Liver (tissue), 8 donors: ENCODE measurements at regions not wholly inside any gene's neighbourhood (a gene's known extent, or its start where the extent isn't known, plus 50 kb on each side); places are given as distances from the start of the nearest gene placed in this dataset.

Experiments used
- DNase-seq: peaks from one replicate; pipeline ENCODE4 v3.0.0-alpha.2; 2017; ENCODE audit warnings: low spot score
- H3K27ac ChIP-seq, 2 donors: one replicate each; pipeline ENCODE4 v1.7.0; 2013; ENCODE audit warnings: inconsistent platforms in 2 of 2, low read length in 2 of 2, control low read depth in 1 of 2, low read depth in 1 of 2, mild to moderate bottlenecking in 1 of 2
- H3K27me3 ChIP-seq, 4 donors: one replicate each; pipeline versions ENCODE4 v1.6.1 to v1.7.0; 2013; ENCODE audit warnings: low read length in 3 of 4, inconsistent platforms in 1 of 4, mild to moderate bottlenecking in 1 of 4, moderate library complexity in 1 of 4; ENCODE audit not compliant: control insufficient read depth in 4 of 4, insufficient read depth in 4 of 4
- H3K36me3 ChIP-seq, 4 donors: one replicate each; pipeline versions ENCODE4 v1.6.1 to v1.7.0; 2013; ENCODE audit warnings: low read length in 3 of 4, mild to moderate bottlenecking in 3 of 4, low read depth in 1 of 4, moderate library complexity in 1 of 4; ENCODE audit not compliant: control insufficient read depth in 4 of 4, insufficient read depth in 3 of 4
- H3K4me1 ChIP-seq, 4 donors: one replicate each; pipeline versions ENCODE4 v1.6.1 to v1.7.0; 2013; ENCODE audit warnings: low read length in 3 of 4, mild to moderate bottlenecking in 3 of 4, moderate library complexity in 1 of 4; ENCODE audit not compliant: control insufficient read depth in 4 of 4, insufficient read depth in 4 of 4
- H3K4me3 ChIP-seq, 3 donors: one replicate each; pipeline versions ENCODE4 v1.6.1 to v1.7.0; 2013; ENCODE audit warnings: low read length in 3 of 3, control low read depth in 1 of 3, low read depth in 1 of 3, mild to moderate bottlenecking in 1 of 3
- H3K9ac ChIP-seq, 2 donors: one replicate each; pipeline ENCODE4 v1.7.0; 2013; ENCODE audit warnings: low read length in 2 of 2, mild to moderate bottlenecking in 2 of 2, moderate library complexity in 2 of 2, control low read depth in 1 of 2, low read depth in 1 of 2
- H3K9me3 ChIP-seq, 4 donors: one replicate each; pipeline versions ENCODE4 v1.6.1 to v1.7.0; 2013; ENCODE audit warnings: low read length in 3 of 4; ENCODE audit not compliant: control insufficient read depth in 4 of 4
- EGR1 ChIP-seq, 2 donors: IDR thresholded peaks; 2 replicates each; pipeline ENCODE4 v1.6.1; 2016 to 2018; ENCODE audit warnings: antibody characterized with exemption in 2 of 2, low read depth in 2 of 2
- FOXA1 ChIP-seq: IDR thresholded peaks from 2 replicates; pipeline ENCODE4 v1.6.1; 2016; ENCODE audit warnings: antibody characterized with exemption
- FOXA2 ChIP-seq: IDR thresholded peaks from 2 replicates; pipeline ENCODE4 v1.6.1; 2016; ENCODE audit warnings: antibody characterized with exemption
- GABPA ChIP-seq, 2 donors: IDR thresholded peaks in 1 of 2; conservative IDR thresholded peaks in 1 of 2; 2 replicates each; pipeline ENCODE4 v1.6.1; 2016; ENCODE audit warnings: antibody characterized with exemption in 2 of 2, mild to moderate bottlenecking in 1 of 2, moderate library complexity in 1 of 2
- HNF4A ChIP-seq, 2 donors: conservative IDR thresholded peaks; 2 replicates each; pipeline ENCODE4 v1.6.1; 2016; ENCODE audit warnings: antibody characterized with exemption in 2 of 2, mild to moderate bottlenecking in 2 of 2
- HNF4G ChIP-seq: IDR thresholded peaks from 2 replicates; pipeline ENCODE4 v1.6.1; 2016; ENCODE audit warnings: antibody characterized with exemption
- MAX ChIP-seq: IDR thresholded peaks from 2 replicates; pipeline ENCODE4 v1.6.1; 2016; ENCODE audit warnings: antibody characterized with exemption
- REST ChIP-seq: IDR thresholded peaks from 2 replicates; pipeline ENCODE4 v1.6.1; 2016; ENCODE audit warnings: antibody characterized with exemption, mild to moderate bottlenecking
- RXRA ChIP-seq, 2 donors: IDR thresholded peaks; 2 replicates each; pipeline ENCODE4 v1.6.1; 2017 to 2018; ENCODE audit warnings: antibody characterized with exemption in 2 of 2, mild to moderate bottlenecking in 1 of 2
- SP1 ChIP-seq: IDR thresholded peaks from 2 replicates; pipeline ENCODE4 v1.6.1; 2018; ENCODE audit warnings: antibody characterized with exemption, mild to moderate bottlenecking
- TAF1 ChIP-seq: conservative IDR thresholded peaks from 2 replicates; pipeline ENCODE4 v1.6.1; 2016; ENCODE audit warnings: antibody characterized with exemption, mild to moderate bottlenecking
- whole genome bisulfite sequencing: extraction: QIAGEN DNeasy Blood & Tissue Kit; methylation state at CpG from one replicate; pipeline ENCODE4 v1.1.7; 2013; 5-methylcytosine and 5-hydroxymethylcytosine counted together
- TF ChIP-seq, protein P1 (sequence below): fragments of 150-350 bp; IDR thresholded peaks from 2 replicates; pipeline ENCODE4 v1.5.1; 2017; ENCODE audit warnings: improper control_type of control experiment, low read depth, low read length; ENCODE audit not compliant: missing input control
- TF ChIP-seq, protein P2 (sequence below): IDR thresholded peaks from 2 replicates; pipeline ENCODE4 v1.6.1; 2016; ENCODE audit warnings: antibody characterized with exemption
- TF ChIP-seq, protein P3 (sequence below): IDR thresholded peaks from 2 replicates; pipeline ENCODE4 v1.6.1; 2016; ENCODE audit warnings: antibody characterized with exemption
- donor health status: healthy.
- donor health status: healthy.
- donor health status: healthy.
- donor health status: healthy.
- donor health status: healthy.

DNA sequence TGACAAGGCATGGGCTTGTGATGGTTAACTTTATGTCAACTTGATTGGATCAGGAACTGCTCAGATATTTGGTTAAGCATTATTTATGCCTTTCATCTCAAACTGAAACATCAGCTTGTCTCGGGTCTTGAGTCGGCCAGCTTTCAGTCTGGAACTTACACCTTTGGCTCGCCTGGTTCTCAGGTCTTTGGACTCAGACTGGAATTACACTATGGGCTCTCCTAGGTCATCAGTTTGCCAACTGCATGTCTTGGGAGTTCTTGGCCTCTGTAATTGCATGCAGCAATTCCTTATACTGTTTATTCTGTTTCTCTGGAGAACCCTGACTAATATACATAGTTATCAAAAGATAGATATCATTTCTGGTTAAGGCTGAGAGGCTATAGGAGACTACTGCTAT lies 653.7 kb downstream of the ADGRL2 start:
- 95% methylated on average over 3 of the region's 3 CpGs for WGBS
- H3K27me3 ChIP-seq: no peaks in the 10 kb centered on the region
- TF ChIP-seq MAX: no peak
- TF ChIP-seq HNF4A (conservative IDR thresholded peaks at IDR 0.05): no peak
- no peak for TF ChIP-seq FOXA1
- TF ChIP-seq, protein P1, sequence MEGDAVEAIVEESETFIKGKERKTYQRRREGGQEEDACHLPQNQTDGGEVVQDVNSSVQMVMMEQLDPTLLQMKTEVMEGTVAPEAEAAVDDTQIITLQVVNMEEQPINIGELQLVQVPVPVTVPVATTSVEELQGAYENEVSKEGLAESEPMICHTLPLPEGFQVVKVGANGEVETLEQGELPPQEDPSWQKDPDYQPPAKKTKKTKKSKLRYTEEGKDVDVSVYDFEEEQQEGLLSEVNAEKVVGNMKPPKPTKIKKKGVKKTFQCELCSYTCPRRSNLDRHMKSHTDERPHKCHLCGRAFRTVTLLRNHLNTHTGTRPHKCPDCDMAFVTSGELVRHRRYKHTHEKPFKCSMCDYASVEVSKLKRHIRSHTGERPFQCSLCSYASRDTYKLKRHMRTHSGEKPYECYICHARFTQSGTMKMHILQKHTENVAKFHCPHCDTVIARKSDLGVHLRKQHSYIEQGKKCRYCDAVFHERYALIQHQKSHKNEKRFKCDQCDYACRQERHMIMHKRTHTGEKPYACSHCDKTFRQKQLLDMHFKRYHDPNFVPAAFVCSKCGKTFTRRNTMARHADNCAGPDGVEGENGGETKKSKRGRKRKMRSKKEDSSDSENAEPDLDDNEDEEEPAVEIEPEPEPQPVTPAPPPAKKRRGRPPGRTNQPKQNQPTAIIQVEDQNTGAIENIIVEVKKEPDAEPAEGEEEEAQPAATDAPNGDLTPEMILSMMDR: no peak
- H3K27ac ChIP-seq: no peak overlapping the region
- no peak overlapping the region for H3K4me3 ChIP-seq
- DNase-seq: no peak
- H3K36me3 ChIP-seq: no peaks in the 10 kb centered on the region
- H3K9me3 ChIP-seq: peaks cover 0 to 8% (median 3%) of the 10 kb centered on the region in 4 donors
- no peaks in the 10 kb centered on the region for H3K4me1 ChIP-seq
- no peak overlapping the region for H3K9ac ChIP-seq

- H3K4me3 ChIP-seq: no peak overlapping the region
- no peaks in the 10 kb centered on the region for H3K36me3 ChIP-seq
- no peak overlapping the region for H3K27ac ChIP-seq
- no peaks in the 10 kb centered on the region for H3K27me3 ChIP-seq
- 92% methylated on average over 1 of the region's 1 CpG for WGBS
- peaks cover 0 to 8% (median 3%) of the 10 kb centered on the region in 4 donors for H3K9me3 ChIP-seq
- no peak for DNase-seq
- no peaks in the 10 kb centered on the region for H3K4me1 ChIP-seq
- TF ChIP-seq, protein P1: no peak
- TF ChIP-seq TAF1 (no peak), FOXA1 (no peak), MAX (no peak), HNF4G (no peak), REST (no peak), SP1 (no peak), RXRA (IDR thresholded peaks at IDR 0.05) (no peak), GABPA (IDR thresholded peaks at IDR 0.05 in 1 of 2, conservative IDR thresholded peaks at IDR 0.05 in 1 of 2) (no peak), EGR1 (IDR thresholded peaks at IDR 0.05; ENCODE audit: low read depth in 2 of 2) (no peak), FOXA2 (no peak)
- TF ChIP-seq, protein P2, sequence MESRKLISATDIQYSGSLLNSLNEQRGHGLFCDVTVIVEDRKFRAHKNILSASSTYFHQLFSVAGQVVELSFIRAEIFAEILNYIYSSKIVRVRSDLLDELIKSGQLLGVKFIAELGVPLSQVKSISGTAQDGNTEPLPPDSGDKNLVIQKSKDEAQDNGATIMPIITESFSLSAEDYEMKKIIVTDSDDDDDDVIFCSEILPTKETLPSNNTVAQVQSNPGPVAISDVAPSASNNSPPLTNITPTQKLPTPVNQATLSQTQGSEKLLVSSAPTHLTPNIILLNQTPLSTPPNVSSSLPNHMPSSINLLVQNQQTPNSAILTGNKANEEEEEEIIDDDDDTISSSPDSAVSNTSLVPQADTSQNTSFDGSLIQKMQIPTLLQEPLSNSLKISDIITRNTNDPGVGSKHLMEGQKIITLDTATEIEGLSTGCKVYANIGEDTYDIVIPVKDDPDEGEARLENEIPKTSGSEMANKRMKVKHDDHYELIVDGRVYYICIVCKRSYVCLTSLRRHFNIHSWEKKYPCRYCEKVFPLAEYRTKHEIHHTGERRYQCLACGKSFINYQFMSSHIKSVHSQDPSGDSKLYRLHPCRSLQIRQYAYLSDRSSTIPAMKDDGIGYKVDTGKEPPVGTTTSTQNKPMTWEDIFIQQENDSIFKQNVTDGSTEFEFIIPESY: no peak
- TF ChIP-seq, protein P3, sequence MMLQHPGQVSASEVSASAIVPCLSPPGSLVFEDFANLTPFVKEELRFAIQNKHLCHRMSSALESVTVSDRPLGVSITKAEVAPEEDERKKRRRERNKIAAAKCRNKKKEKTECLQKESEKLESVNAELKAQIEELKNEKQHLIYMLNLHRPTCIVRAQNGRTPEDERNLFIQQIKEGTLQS: no peak
- H3K9ac ChIP-seq: no peak overlapping the region
Observed at GRCh38 chr1:82453511-82454185, 652.9 kb downstream of the ADGRL2 start.
